ENCODE measurements at regions not wholly inside any gene's neighbourhood (a gene's known extent, or its start where the extent isn't known, plus 50 kb on each side); places are given as distances from the start of the nearest gene placed in this dataset.

GRCh38 chr13:109593230-109593629, 193.2 kb downstream of the IRS2 start:
- H2AK5ac ChIP-seq (ENCODE audit: insufficient read length, low read length), result no peak overlapping the region
- Mint-ChIP-seq H3K36me3 (ENCODE audit: insufficient read depth in 1 of 3, low read depth in 3 of 3) (no peaks in the 10 kb centered on the region), H3K4me3 (no peak overlapping the region), H3K9me3 (no peaks in the 10 kb centered on the region), H3K4me1 (peaks cover 3 to 4% of the 10 kb centered on the region in 2 experiments; a peak in 2 of 4 replicates), H3K27me3 (ENCODE audit: low read depth) (no peaks in the 10 kb centered on the region), H3K27ac (no peak overlapping the region)
- H2AFZ ChIP-seq (ENCODE audit: low read length), result no peak overlapping the region
- H3K79me2 ChIP-seq (ENCODE audit: insufficient read depth, low read length), result no peaks in the 10 kb centered on the region
- H3K18ac ChIP-seq (ENCODE audit: insufficient read length, low read depth, low read length), result no peak overlapping the region
- no peak overlapping the region for H2BK12ac ChIP-seq (ENCODE audit: insufficient read length, low read depth, low read length)
- H3K27me3 ChIP-seq (ENCODE audit: insufficient read depth, low read length), result no peaks in the 10 kb centered on the region
- H3K79me1 ChIP-seq (ENCODE audit: insufficient read depth, low read depth, low read length, poor library complexity, severe bottlenecking), result no peaks in the 10 kb centered on the region
- no peak overlapping the region for H2BK120ac ChIP-seq (ENCODE audit: low read depth, low read length, poor library complexity, severe bottlenecking)
- no peak overlapping the region for H3K4ac ChIP-seq (ENCODE audit: low read depth, low read length)
- H3K4me2 ChIP-seq (ENCODE audit: insufficient read depth, insufficient read length, low read length), result no peak overlapping the region
- TF ChIP-seq CTCF (conservative IDR thresholded peaks at IDR 0.05), result no peak
- H2BK20ac ChIP-seq (ENCODE audit: low read depth, low read length, poor library complexity, severe bottlenecking), result no peak overlapping the region
- no peak overlapping the region for H3K23ac ChIP-seq (ENCODE audit: insufficient read length, low read depth, low read length)
- H3K9me3 ChIP-seq (ENCODE audit: control insufficient read depth, low read depth, low read length), result no peaks in the 10 kb centered on the region
- H3K27ac ChIP-seq (ENCODE audit: insufficient read length, low read depth, low read length), result no peak overlapping the region
- no peaks in the 10 kb centered on the region for H4K20me1 ChIP-seq (ENCODE audit: control insufficient read depth, insufficient read depth, insufficient read length)
- H3K23me2 ChIP-seq (ENCODE audit: insufficient read length, low read depth, low read length, poor library complexity, severe bottlenecking), result no peaks in the 10 kb centered on the region
- no peak overlapping the region for H3K56ac ChIP-seq (ENCODE audit: insufficient read length, low read depth, low read length)
- H2BK5ac ChIP-seq (ENCODE audit: insufficient read length, low read length), result no peak overlapping the region
- H3K4me1 ChIP-seq (ENCODE audit: insufficient read depth, low read length), result no peaks in the 10 kb centered on the region
- no peak overlapping the region for H4K5ac ChIP-seq (ENCODE audit: insufficient read length, low read depth, low read length)
- no peak overlapping the region for H2BK15ac ChIP-seq (ENCODE audit: low read depth, low read length)
- no peak overlapping the region for H4K8ac ChIP-seq (replicated peaks; ENCODE audit: insufficient read length, low read depth, low read length)
- WGBS (ENCODE audit: extremely low coverage, insufficient read length, low lambda C conversion rate), result no CpG with 5 or more reads among the region's 3 CpGs
- no peak overlapping the region for H3T11ph ChIP-seq (ENCODE audit: low read length)
- no peak overlapping the region for H4K91ac ChIP-seq (ENCODE audit: insufficient read length, low read depth, low read length)
- no peak overlapping the region for H3K9ac ChIP-seq (ENCODE audit: extremely low read depth, insufficient read length, low read length)
- H3K14ac ChIP-seq (ENCODE audit: insufficient read depth, low read length), result no peak overlapping the region
- DNase-seq, result no peak

Data from H9 (cell line).